Suppressor macrophage (primary cell): ENCODE measurements at regions not wholly inside any gene's neighbourhood (a gene's known extent, or its start where the extent isn't known, plus 50 kb on each side); places are given as distances from the start of the nearest gene placed in this dataset.

ENCODE experiments used
- DNase-seq, 4 experiments: peaks; one replicate each; pipeline ENCODE4 v3.0.0-alpha.2; 2020 to 2022

DNA sequence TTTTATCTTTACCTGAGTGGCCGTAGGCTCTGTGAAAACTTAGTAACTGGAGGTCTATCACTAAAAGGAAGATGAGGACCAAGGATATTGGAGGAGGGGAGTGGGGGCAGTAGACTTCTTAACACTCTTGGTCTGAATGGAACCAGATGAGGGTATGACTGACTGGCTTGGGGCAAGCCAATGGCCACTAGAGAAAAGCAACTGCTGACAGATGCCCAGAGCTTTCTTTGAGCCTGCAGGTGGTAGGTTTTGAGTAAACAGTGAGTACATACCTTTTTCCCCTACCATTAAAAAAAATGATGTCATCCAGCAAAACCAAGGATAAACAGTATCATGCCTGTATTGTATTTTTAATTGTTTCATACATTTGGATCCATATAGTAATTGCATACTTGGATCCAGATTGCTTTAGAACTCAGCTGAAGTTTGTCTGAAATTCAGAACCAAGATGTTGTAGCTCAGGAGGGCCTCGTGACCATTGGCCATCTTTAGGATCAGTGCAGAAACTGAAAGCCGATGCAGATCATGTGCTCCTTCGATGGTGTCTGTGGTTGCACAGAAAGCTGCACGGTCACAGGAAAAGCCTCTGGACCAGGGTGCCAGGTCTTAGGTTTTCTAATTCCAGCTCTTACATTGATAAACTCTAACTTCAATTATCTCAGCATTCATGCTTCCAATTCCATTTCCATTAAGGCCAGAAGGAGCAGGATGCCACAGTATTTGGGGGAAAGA is 131.0 kb downstream of the PDGFRA start:
- DNase-seq, result no peak

DNA sequence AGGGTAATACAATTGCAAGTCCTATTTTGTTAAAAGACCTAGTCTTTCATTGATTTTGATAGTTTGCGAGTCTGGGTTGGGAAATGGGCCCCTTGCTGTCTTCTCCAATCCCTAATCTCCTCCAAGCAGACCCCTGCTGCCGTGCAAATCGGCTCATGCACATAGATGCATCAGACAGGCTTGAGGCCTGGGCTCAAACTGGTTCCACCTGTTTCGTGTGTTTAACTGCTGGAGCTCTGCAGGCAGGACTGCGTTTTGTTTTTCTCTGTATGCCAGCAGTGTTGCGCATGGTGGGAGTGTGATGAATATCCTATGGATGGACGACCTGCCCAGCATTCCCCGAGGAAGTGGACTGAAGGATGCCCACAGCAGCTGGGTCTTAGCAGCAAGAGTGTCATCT is 133.9 kb downstream of the PDGFRA start:
- DNase-seq, result no peak

DNA sequence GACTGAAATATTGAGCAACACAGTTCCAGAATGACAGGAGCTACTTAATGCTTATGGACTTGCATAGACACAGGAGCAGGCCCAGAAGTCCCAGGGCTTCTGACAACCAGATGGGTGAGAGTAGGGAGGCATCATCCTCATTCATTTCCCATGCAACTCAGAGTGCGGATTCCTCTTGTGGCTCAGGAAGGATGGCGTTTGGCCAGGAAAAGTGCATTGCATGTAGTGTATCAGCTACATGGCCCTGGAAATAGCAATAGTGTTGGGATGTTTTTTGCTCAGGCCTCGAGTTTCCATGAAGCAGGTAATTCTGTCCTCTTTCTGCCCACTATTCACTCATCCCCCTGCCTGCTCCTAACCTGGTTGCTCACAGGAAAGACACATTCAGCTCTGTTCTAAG is 136.6 kb downstream of the PDGFRA start:
- no peak for DNase-seq

- DNase-seq, result no peak
Measured at GRCh38 chr4:54367059-54367458, 138.0 kb downstream of the PDGFRA start.

DNA sequence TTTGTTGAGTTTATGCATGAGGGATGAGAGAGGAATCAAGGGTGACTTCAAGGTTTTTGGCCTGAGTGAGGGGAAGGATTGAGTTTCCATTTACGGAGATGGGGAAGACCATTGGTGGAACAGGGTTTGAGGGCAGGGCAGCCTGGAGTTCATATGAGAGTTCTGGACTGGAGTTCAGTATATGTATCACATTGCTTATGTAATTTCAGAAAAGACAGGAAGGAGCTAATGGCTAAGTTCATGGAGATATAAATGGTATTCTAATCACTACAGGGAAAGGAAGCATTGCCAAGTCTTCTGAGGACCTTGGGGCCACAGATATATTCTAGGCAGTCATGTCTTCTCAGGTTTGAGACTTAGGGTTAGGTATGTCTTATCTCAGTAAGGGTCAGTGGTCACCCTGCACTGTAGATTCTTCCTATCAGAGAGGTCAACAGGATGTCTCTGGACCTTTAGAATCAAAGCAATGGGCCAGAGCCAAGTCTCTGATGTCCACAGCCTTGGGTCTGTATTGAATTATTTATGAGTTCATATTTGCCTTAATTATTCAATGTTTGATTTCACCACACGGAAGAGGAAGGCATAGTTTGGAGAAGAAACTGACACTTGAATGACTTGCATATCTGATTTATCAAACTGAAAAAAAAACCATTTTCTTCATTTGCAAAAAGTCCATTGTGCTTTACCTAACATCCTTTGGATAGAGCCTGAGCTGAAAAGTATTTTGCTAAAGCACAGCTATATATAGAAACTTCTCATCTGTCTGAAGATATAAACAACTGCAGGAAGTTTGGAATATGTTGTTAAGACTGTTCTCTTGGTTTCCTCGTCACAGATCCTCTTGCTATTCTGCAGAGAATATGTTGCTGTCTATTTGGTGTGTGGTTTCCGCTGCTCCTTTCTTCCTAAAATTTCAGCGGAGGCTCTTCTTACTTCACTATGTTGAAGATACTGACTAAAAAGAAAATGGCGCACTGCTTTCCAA is 139.5 kb downstream of the PDGFRA start:
- DNase-seq, result peak in 3 of 4 experiments; percentile 3 to 28 (median 10)

DNA sequence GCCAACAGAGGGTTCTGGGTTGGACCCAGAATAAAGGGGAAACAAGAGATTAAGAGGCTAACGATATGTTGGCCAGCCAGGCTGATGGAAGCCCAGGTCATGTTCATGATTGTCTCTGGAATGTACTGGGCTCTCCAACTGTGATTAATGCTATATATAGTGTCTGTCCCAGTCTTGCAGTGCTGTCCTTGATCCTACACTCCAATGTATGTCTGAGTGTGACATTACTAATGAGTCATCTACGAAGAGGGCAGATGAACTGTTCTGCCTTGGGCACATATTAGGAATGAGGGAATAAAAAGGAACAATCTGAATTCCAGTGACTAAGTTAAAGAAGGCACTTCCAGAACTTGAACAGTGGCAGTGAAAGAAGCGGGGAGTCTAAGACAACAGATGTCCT is 142.1 kb downstream of the PDGFRA start:
- DNase-seq, result no peak

DNA sequence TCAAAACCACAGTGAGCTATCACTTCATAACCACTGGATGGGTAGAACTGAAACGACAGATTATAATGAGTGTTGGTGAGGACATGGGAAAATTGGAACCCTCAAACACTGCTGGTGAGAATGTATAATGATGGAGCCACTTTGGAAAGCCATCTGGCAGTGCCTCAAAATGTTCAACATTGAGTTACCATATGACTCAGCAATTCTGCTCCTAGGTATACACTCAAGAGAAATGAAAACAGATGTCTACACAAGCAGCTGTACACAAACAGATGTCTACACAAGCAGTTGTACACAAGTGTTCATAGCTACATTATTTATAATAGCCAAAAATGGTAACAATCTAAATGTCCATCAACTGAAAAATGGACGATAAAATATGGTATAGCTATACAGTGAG is 143.9 kb downstream of the PDGFRA start:
- no peak for DNase-seq

DNA sequence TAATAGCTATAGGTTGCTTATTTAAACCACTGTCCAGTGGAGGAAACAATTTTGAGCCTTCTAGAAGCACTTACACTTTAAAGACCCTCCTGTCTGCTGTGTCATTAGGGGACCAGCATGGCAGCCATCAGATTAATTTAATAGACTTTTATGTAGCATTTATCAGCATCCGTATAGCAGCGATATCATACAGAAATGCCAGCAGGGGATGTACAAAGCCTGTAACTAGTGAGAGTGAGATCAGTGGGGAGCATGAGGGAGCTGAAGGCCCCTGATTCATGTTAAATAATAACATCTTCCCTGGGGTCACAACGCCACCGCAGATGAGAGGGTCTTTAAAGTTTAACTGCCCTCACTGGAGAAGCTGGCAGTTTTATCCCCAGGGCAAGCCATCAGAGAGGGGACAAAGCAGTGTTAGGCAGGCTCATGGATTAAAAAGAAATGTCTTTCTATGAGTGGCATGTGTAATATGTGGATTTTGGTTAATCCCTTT is 144.7 kb downstream of the PDGFRA start:
- DNase-seq, result no peak

GRCh38 chr4:54378461-54378860 is 149.4 kb downstream of the PDGFRA start:
- DNase-seq, result no peak

DNA sequence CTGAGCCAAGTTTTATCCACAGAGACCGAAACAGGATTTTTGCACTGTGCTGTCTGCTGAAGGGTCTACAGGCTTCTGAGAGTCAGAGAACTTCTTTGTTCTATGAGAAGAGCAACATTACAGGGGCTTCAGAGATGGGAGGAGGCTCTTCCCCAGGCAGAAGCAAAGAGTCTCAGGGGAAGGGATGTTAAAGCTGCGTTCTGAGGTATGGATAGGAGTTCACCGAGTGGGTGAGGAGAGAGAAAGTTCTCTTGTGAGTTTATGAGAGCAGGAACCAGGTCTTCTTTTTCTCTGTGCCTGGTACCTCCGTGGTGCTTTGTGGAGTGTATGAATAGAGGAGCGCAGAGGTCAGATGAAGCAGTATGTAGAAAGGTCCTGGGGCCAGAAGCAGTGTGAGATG is 155.1 kb downstream of the PDGFRA start:
- DNase-seq, result no peak

DNA sequence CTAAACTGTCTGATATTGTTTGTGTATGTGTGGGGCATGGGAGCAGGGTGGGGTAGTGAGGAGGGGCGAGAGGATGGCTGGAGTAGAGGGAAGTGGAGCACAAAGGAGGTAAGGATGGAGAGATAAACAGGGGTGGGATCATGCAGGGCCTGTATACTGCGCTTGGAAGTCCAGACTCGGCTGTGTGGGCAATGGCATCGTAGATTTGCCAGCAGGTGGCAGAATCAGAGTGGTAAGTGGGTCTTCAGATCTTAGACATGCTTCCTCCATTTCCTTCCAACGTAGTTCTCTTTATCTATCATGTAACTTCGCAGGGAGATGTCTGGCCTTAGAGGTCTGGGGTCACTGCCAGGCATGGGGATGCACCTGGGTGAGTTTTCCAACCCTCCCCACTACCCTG is 155.5 kb downstream of the PDGFRA start:
- DNase-seq, result peak; percentile 23 to 57 (median 52)

DNA sequence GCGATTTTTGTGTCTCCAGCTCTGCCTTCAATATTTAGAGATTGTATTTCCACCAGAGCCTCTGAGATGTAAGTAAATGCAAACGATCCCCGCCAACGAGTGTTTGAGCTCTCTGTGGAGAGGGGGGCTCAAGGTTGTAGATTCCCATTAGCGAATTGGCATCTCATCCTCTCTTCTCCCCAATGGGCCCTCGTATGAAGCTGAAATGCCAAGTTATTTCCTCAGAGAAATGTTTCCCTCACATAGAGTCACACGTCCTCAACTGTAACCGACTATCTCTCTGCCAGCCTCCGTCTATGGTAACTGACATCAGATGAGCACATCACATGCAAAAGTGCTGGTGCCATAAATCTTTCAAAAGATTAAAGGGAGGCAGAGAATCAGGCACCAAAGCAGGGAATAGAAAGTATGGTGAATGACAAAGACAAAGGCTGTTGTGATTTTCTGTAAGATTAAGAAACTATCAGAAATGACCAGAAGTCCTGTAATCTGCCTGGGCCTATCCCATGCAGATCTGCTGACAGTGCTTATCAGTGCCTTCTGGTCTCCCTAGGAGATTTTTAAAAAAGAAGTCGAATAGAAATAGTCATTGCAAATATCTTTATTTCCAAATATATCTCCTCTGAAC is 157.1 kb downstream of the PDGFRA start:
- no peak for DNase-seq

DNA sequence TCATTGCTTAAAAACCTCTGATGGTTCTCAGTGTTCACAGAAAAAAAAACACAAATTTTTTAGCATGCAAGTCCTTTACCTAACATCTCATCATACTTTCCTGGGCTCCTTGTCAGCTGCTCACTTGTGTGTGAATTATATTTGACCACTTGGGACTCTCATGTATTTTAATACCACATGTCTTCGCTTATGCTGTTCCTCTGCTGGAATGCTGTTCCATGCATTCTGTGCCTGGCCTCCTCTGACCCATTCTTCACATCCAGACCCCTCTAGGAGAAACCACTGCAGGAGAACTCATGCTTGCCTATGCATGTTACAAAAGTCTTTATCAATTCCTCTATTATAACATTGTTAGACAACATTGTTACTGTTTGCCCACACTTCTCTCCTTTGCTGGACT is 157.6 kb downstream of the PDGFRA start:
- DNase-seq, result no peak

GRCh38 chr4:54390670-54391069 is 161.6 kb downstream of the PDGFRA start:
- DNase-seq, result no peak

DNA sequence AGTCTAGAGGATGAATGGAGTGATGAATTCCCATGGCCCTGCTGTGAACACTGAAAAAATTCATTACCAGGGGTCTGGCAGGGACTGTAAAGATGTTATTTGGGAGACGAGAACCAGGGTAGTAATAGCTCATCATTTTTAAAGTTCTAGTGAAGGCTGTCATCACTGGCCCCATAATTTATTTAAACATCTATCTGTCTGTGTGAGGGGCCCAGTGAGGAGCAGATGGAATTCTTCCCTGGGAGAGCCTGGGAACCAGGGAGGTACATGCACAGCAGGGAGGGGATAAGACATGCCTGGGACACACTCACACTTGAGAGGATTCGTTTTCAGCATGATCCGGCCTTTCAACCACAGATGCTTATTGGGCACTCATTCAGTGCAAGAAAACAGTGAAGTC is 162.0 kb downstream of the PDGFRA start:
- no peak for DNase-seq

GRCh38 chr4:54392479-54392878 is 163.4 kb downstream of the PDGFRA start:
- DNase-seq, result no peak

- no peak for DNase-seq
Measured at GRCh38 chr4:54393243-54393642, 164.2 kb downstream of the PDGFRA start.

DNA sequence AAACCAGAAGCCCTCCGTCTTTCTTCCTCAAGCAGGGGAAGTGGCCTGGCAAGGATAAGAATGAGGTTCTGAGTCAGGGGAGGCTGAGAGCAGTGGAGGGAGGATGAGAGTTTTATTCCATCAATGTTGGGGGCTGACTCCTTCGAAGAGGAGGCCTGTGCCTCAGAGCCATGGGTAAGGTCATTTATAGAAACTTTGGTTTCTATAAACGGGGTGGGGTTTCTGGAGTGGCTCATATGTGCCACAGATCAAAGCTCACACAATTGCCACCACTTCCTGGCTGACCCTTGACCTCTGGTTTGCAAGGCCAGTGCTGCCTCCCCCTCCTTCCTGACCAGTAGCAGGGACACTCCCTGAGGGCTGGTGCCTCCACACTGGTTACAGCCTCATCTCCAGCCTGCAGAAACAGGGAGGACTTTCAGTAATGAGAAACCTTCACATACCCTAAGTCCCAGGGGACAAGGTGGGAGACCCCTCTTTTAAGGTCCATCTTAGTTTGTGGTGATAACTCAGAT is 166.0 kb downstream of the PDGFRA start:
- DNase-seq, result no peak

DNA sequence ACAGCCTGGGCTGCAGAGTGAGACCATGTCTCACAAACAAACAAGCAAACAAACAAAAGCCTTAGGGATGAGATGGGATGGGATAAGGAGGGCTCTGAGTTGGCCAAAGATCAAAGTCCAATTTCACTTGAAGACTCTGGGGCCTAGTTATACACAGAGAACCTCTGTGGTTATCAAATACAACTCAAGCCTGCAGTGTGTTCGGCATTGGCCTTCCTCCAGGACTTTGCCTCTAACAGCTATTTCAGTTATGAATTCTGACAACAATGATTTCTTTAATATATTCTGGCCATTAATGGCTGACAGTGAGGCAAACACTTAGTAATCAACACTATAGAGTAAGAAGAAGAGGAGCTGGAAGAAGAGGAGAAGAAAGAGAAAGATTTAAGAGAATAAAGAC is 171.1 kb downstream of the PDGFRA start:
- no peak for DNase-seq

GRCh38 chr4:54400802-54401201 is 171.7 kb downstream of the PDGFRA start:
- DNase-seq, result peak in 2 of 4 experiments; percentile 4 to 6

DNA sequence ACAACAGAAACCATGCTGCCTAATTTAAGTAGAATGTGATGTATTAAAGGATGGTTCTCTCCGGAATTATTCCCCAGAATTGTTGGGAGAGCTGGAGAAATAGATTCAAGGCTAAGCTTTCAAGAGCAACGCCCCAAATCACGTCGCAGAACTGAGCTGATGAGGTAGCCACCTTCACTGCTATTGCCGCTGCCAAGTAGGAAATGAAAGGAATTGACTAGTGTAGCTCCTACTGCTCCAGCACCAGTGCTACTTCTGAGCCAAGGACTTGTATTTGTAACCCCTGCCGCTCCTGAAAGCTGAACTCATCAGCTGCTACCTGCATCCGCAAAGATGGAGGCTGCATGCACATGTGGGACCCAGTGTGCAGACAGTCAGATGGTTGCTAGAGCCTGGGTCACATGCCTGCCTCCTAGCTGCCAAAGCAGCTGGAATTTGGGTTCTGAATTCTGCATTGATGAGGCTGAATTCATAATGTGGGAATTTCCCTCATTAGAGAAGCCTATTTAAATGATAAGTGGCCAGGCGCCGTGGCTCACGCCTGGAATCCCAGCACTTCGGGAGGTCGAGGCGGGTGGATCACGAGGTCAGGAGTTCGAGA is 173.9 kb downstream of the PDGFRA start:
- DNase-seq, result no peak

DNA sequence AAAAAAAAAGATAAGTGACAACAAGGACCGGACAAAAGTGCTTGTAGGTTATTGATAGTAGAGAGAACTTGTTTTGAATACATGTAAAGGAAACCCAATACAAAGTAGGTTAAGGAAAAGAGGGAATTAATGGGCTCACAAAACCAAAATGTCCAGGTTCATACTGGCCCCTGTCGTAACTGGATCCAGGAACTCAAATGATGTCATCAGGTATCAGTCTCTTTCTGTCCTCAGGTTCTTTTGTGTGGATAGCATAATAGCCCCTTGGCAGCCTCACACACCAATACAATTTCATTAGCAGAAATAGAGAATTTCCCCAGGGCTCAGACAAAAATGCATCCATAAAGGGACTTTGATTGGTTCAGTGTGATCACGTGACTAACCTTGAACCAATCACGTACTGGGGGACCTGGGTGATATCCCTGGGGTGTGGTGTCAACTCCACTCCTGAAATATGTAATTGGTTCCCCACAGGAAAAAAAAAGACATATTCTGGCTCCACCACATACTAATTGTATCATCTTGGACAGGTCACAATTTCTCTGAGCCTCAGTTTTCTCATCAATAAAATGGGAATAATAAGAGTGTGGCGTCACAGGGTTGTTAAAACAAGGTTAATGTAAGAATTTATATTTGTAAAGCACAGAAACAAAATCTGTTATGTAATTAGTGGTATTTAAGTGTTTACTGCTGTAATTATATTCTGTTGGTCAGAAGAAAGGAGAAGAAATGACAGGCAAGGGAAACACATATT is 174.8 kb downstream of the PDGFRA start:
- DNase-seq, result no peak
